Body of pancreas (tissue), 4 donors: ENCODE measurements at regions not wholly inside any gene's neighbourhood (a gene's known extent, or its start where the extent isn't known, plus 50 kb on each side); places are given as distances from the start of the nearest gene placed in this dataset.

Experiments
- ATAC-seq: fragments of 150-250 bp; one replicate; pipeline ENCODE4 v1.9.1; 2016
- DNase-seq, 4 donors: peaks; one replicate each; pipeline ENCODE4 v3.0.0-alpha.2; 2019
- H3K27ac ChIP-seq, 4 donors: fragments of 200-600 bp; sonication (generic); 1 replicate in 3 of 4; 2 replicates in 1 of 4; pipeline versions ENCODE4 v1.5.1 to v1.6.1; 2016 to 2019; ENCODE audit warnings: mild to moderate bottlenecking in 1 of 4, mixed read lengths in 1 of 4, moderate library complexity in 1 of 4
- H3K27me3 ChIP-seq, 2 donors: fragments of 200-600 bp; sonication (generic); one replicate each; pipeline ENCODE4 v1.6.0; 2016; ENCODE audit warnings: mild to moderate bottlenecking in 1 of 2
- H3K36me3 ChIP-seq, 2 donors: fragments of 200-600 bp; sonication (generic); replicated peaks in 1 of 2; 2 replicates each; pipeline ENCODE4 v1.5.1; 2016; ENCODE audit warnings: low read depth in 2 of 2; ENCODE audit not compliant: insufficient read depth in 1 of 2
- H3K4me1 ChIP-seq: fragments of 200-600 bp; sonication (generic); one replicate; pipeline ENCODE4 v1.6.0; 2016
- H3K4me3 ChIP-seq, 2 donors: fragments of 200-600 bp; sonication (generic); 1 replicate in 1 of 2; 2 replicates in 1 of 2; pipeline ENCODE4 v1.5.1; 2016 to 2019
- H3K9me3 ChIP-seq, 3 donors: fragments of 200-600 bp; sonication (generic); 1 replicate in 2 of 3; 2 replicates in 1 of 3; pipeline ENCODE4 v1.5.1; 2016
- POLR2A ChIP-seq, 3 donors: fragments of 450-650 bp; IDR thresholded peaks; one replicate each; pipeline ENCODE4 v1.6.1; 2016; ENCODE audit warnings: antibody characterized with exemption in 3 of 3, mild to moderate bottlenecking in 2 of 3
- WGBS, 2 donors: methylation state at CpG; one replicate each; pipeline ENCODE4 v1.1.5; 2017; 5-methylcytosine and 5-hydroxymethylcytosine counted together
- intact Hi-C: fragments of 100-400 bp; cut with DNase I; formaldehyde crosslinking; loops from one replicate; pipeline ENCODE4 v1.15.1; 2023
- TF ChIP-seq, protein P1 (sequence below), 7 experiments: fragments of 450-650 bp in 4 of 7; fragments of 200-600 bp in 3 of 7; sonication (generic) in 3 of 7; IDR thresholded peaks; one replicate each; pipeline ENCODE4 v1.5.1; 2016 to 2019; ENCODE audit warnings: antibody characterized with exemption in 7 of 7

DNA sequence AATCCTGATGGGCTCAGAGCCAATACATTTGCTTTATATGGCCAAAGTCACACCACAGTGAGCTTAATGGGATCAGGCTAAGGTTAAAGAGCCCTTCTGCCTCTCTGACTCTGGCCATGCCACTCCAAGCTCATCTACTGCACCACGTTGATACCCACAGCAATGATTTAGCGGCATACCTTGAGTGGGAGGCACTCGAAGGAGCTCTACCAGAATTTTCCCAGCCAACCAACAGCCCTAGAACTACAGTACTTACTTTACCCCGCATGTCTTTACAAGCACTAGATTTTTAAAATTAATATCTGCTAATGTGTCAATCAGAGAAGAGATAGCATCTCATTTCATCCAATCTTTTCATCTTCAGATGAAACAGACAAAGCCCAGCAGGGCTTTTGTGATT lies 300.5 kb downstream of the GRIN2B start:
- Histone ChIP-seq H3K4me3 (no peak overlapping the region), H3K27ac (no peak overlapping the region), H3K36me3 (no peaks in the 10 kb centered on the region), H3K9me3 (no peaks in the 10 kb centered on the region), H3K27me3 (no peaks in the 10 kb centered on the region), H3K4me1 (no peaks in the 10 kb centered on the region)
- intact Hi-C loops, result no loop called here
- ATAC-seq (no peak), DNase-seq (no peak)
- TF ChIP-seq POLR2A (IDR thresholded peaks at IDR 0.05), result no peak
- TF ChIP-seq, protein P1, sequence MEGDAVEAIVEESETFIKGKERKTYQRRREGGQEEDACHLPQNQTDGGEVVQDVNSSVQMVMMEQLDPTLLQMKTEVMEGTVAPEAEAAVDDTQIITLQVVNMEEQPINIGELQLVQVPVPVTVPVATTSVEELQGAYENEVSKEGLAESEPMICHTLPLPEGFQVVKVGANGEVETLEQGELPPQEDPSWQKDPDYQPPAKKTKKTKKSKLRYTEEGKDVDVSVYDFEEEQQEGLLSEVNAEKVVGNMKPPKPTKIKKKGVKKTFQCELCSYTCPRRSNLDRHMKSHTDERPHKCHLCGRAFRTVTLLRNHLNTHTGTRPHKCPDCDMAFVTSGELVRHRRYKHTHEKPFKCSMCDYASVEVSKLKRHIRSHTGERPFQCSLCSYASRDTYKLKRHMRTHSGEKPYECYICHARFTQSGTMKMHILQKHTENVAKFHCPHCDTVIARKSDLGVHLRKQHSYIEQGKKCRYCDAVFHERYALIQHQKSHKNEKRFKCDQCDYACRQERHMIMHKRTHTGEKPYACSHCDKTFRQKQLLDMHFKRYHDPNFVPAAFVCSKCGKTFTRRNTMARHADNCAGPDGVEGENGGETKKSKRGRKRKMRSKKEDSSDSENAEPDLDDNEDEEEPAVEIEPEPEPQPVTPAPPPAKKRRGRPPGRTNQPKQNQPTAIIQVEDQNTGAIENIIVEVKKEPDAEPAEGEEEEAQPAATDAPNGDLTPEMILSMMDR (IDR thresholded peaks at IDR 0.05), result no peak
- 64 to 77% methylated on average over 4 of the region's 4 CpGs for WGBS, 2 donors

DNA sequence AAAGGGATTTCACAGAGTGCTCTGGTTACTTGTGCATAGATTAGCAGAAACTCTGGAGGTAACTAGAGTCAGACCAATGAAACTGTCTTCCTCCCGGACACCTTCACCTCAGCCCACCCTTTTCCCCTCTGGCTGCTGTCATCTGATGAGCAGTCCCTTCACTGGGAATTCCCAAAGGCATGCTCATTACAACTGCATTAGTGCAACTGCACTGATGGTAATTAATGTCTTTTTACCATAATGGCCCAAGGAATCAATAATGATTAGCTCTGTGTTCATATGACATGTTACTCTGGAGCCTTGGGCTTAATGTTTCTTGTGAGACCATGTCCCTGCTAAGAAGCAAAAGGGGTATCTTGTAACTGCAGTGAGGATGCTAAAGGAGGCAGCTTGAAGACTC lies 304.5 kb downstream of the GRIN2B start:
- Histone ChIP-seq H3K27ac (no peak overlapping the region), H3K27me3 (peaks cover 0 to 5% of the 10 kb centered on the region in 2 donors), H3K9me3 (no peaks in the 10 kb centered on the region), H3K4me1 (no peaks in the 10 kb centered on the region), H3K4me3 (no peak overlapping the region), H3K36me3 (no peaks in the 10 kb centered on the region)
- ATAC-seq (no peak), DNase-seq (no peak)
- no peak for TF ChIP-seq POLR2A (IDR thresholded peaks at IDR 0.05)
- TF ChIP-seq, protein P1 (IDR thresholded peaks at IDR 0.05), result no peak
- intact Hi-C loops, result no loop called here
- 67 to 87% methylated on average over 1 of the region's 1 CpG for WGBS, 2 donors

DNA sequence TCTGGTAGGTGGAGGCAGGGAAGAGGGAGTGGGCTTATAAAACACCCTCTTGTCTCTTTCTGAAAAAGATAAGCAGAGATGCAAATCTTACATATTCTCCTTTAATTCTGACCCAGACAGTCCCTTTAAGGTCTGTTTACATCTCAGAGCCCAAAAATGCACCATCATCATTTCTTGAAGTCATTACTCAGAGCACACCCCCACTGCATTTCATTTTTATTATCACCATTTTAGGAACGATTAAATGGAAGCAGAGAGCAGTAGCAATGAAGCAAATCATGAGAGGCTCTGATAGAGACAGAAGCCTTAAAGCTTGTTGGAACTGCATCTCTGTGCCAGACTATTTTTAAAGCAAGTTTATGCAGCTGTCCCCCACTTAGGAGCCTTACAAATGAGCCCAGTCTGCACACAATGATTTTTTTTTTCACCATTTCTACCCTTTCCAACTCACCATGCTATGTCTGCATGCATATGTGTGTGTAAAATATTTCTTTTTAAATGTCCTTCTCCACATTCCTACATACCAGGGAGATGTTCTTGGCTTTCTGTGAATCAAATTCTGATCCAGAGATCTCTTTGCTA lies 311.0 kb downstream of the GRIN2B start:
- no peak for ATAC-seq
- peaks cover 0 to 5% of the 10 kb centered on the region in 2 donors for H3K27me3 ChIP-seq

DNA sequence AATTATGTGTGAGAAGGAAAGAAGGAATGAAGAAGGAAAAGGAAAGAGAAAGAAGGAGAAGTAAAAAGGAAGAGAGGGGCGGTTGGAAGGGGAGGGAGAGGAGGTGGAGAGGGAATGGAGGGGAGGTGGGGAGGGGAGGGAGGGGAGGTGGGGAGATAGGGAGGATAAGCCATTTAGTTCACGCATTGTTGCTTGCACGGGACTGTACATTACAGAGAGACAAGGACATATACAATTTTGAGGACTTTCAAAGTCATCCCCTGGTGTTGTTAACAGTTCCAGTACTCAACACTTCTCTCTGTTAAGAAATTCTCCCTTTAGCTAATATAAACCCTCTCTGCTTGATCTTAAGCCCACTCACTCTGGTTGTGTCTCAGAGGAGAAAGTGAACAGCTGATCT lies 312.5 kb downstream of the GRIN2B start:
- Histone ChIP-seq H3K27me3 (no peaks in the 10 kb centered on the region), H3K27ac (no peak overlapping the region), H3K9me3 (no peaks in the 10 kb centered on the region), H3K4me3 (no peak overlapping the region), H3K4me1 (no peaks in the 10 kb centered on the region), H3K36me3 (no peaks in the 10 kb centered on the region)
- WGBS, 2 donors, result 60 to 73% methylated on average over 3 of the region's 3 CpGs
- TF ChIP-seq POLR2A (IDR thresholded peaks at IDR 0.05), result no peak
- TF ChIP-seq, protein P1 (IDR thresholded peaks at IDR 0.05), result no peak
- intact Hi-C loops, result loop anchor here (10.0 kb wide), 1 partner anchor 394 kb away; no protein-coding TSS in a partner anchor
- DNase-seq (no peak), ATAC-seq (no peak)

More for the DNA sequence above, 311.0 kb downstream of the GRIN2B start:
- TF ChIP-seq, protein P1 (IDR thresholded peaks at IDR 0.05), result no peak
- TF ChIP-seq POLR2A (IDR thresholded peaks at IDR 0.05), result no peak
- H3K9me3 ChIP-seq, result no peaks in the 10 kb centered on the region
- no peak for DNase-seq
- no peak overlapping the region for H3K4me3 ChIP-seq
- 33 to 46% methylated on average over 1 of the region's 1 CpG for WGBS, 2 donors
- no peaks in the 10 kb centered on the region for H3K36me3 ChIP-seq
- intact Hi-C loops, result no loop called here
- no peaks in the 10 kb centered on the region for H3K4me1 ChIP-seq
- H3K27ac ChIP-seq, result no peak overlapping the region

DNA sequence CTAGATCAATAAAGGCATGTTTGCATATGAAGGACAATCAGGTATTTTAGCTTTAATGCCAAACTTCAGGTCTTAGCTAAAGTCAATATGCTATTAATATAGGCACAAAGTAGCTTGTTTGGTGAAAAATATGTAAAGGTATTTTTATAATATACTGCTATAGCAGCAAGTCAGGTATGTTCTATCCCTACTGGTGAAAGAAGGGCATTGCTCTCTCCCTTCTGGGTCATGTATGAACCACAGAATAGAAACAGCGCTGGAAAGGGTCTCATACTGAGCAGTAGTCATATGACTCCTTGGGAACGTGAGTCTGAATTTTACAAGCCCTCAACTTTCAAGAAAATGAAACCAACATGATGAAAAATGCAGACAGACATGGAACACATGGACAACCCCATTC lies 314.6 kb downstream of the GRIN2B start:
- DNase-seq, result no peak
- Histone ChIP-seq H3K4me1 (no peaks in the 10 kb centered on the region), H3K9me3 (no peaks in the 10 kb centered on the region), H3K27me3 (no peaks in the 10 kb centered on the region), H3K27ac (no peak overlapping the region), H3K36me3 (no peaks in the 10 kb centered on the region), H3K4me3 (no peak overlapping the region)
- TF ChIP-seq, protein P1 (IDR thresholded peaks at IDR 0.05), result peak in 2 of 7 experiments; percentile 3 to 24
- TF ChIP-seq POLR2A (IDR thresholded peaks at IDR 0.05), result no peak
- 48 to 55% methylated on average over 2 of the region's 2 CpGs for WGBS, 2 donors
- ATAC-seq, result no peak
- intact Hi-C loops, result loop anchor here (10.0 kb wide), 1 partner anchor 392 kb away; no protein-coding TSS in a partner anchor
